ENCODE measurements at regions not wholly inside any gene's neighbourhood (a gene's known extent, or its start where the extent isn't known, plus 50 kb on each side); places are given as distances from the start of the nearest gene placed in this dataset.

- DNase-seq (ENCODE audit: low read depth, low spot score) = no peak
Observed at GRCh38 chr20:17108896-17109295, 117.9 kb upstream of the PCSK2 start.

GRCh38 chr20:17109307-17109706 is 117.5 kb upstream of the PCSK2 start:
- no peak for DNase-seq (ENCODE audit: low read depth, low spot score)

GRCh38 chr20:17128206-17128605 is 98.6 kb upstream of the PCSK2 start:
- DNase-seq (ENCODE audit: low read depth, low spot score) = no peak

GRCh38 chr20:17129089-17129488 is 97.8 kb upstream of the PCSK2 start:
- DNase-seq (ENCODE audit: low read depth, low spot score) = no peak

- no peak for DNase-seq (ENCODE audit: low read depth, low spot score)
Observed at GRCh38 chr20:17137692-17138091, 89.1 kb upstream of the PCSK2 start.

- no peak for DNase-seq (ENCODE audit: low read depth, low spot score)
Observed at GRCh38 chr20:17138237-17138636, 88.6 kb upstream of the PCSK2 start.

- no peak for DNase-seq (ENCODE audit: low read depth, low spot score)
Observed at GRCh38 chr20:17140894-17141293, 85.9 kb upstream of the PCSK2 start.

GRCh38 chr20:17141568-17141967 is 85.3 kb upstream of the PCSK2 start:
- no peak for DNase-seq (ENCODE audit: low read depth, low spot score)

- DNase-seq (ENCODE audit: low read depth, low spot score) = no peak
Observed at GRCh38 chr20:17142666-17143065, 84.2 kb upstream of the PCSK2 start.

- no peak for DNase-seq (ENCODE audit: low read depth, low spot score)
Observed at GRCh38 chr20:17150858-17151257, 76.0 kb upstream of the PCSK2 start.

- no peak for DNase-seq (ENCODE audit: low read depth, low spot score)
Observed at GRCh38 chr20:17155401-17155800, 71.4 kb upstream of the PCSK2 start.

GRCh38 chr20:17158701-17159100 is 68.1 kb upstream of the PCSK2 start:
- DNase-seq (ENCODE audit: low read depth, low spot score) = no peak

- no peak for DNase-seq (ENCODE audit: low read depth, low spot score)
Observed at GRCh38 chr20:17161673-17162481, 65.0 kb upstream of the PCSK2 start.

- DNase-seq (ENCODE audit: low read depth, low spot score) = no peak
Observed at GRCh38 chr20:17168026-17168612, 58.7 kb upstream of the PCSK2 start.

GRCh38 chr20:17169585-17170136 is 57.2 kb upstream of the PCSK2 start:
- DNase-seq (ENCODE audit: low read depth, low spot score) = peak; percentile 2

GRCh38 chr20:17171746-17172280 is 55.0 kb upstream of the PCSK2 start:
- no peak for DNase-seq (ENCODE audit: low read depth, low spot score)

- no peak for DNase-seq (ENCODE audit: low read depth, low spot score)
Observed at GRCh38 chr20:17172836-17173516, 53.9 kb upstream of the PCSK2 start.
